ENCODE measurements at regions not wholly inside any gene's neighbourhood (a gene's known extent, or its start where the extent isn't known, plus 50 kb on each side); places are given as distances from the start of the nearest gene placed in this dataset.

DNA sequence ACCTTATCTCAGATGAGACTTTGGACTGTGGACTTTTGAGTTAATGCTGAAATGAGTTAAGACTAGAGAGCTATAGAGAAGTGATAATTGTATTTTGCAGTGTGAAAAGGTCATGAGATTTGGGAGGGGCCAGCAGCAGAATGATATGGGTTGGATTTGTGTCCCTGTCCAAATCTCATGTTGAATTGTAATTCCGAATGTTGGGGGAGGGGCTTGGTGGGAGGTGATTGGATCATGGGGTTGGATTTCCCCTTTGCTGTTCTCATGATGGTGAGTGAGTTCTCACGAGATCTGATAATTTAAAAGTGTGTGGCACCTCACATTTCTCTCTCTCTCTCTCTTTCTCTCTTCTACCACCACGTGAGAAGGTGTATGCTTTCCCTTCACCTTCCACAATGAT lies 777.8 kb upstream of the LUZP2 start:
- TF ChIP-seq, protein P1, sequence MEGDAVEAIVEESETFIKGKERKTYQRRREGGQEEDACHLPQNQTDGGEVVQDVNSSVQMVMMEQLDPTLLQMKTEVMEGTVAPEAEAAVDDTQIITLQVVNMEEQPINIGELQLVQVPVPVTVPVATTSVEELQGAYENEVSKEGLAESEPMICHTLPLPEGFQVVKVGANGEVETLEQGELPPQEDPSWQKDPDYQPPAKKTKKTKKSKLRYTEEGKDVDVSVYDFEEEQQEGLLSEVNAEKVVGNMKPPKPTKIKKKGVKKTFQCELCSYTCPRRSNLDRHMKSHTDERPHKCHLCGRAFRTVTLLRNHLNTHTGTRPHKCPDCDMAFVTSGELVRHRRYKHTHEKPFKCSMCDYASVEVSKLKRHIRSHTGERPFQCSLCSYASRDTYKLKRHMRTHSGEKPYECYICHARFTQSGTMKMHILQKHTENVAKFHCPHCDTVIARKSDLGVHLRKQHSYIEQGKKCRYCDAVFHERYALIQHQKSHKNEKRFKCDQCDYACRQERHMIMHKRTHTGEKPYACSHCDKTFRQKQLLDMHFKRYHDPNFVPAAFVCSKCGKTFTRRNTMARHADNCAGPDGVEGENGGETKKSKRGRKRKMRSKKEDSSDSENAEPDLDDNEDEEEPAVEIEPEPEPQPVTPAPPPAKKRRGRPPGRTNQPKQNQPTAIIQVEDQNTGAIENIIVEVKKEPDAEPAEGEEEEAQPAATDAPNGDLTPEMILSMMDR (conservative IDR thresholded peaks at IDR 0.05; ENCODE audit: control insufficient read depth, insufficient read depth, low read depth, low read length) = no peak
- DNase-seq (ENCODE audit: low read depth) = no peak
- no peak overlapping the region for H3K4me3 ChIP-seq (ENCODE audit: control insufficient read depth, low read depth, low read length)

DNA sequence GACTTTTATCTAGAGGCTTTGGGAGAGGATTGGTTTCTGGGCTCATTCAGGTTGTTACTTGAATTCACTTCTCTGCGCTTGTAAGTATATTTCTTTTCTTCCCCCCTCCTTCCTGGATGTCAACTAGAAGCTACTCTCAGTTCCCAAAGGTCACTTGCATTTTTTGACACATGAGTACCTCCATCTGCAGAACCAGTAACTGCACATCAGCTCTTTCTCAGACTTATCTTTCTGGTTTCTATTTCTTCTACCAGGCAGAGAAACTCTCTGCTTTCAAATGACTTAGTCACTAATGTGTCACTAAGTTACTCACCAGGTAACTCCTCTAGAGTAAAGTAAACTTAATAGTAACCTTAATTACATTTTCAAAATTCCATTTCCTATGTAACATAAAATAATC lies 773.0 kb upstream of the LUZP2 start:
- no peak overlapping the region for H3K4me3 ChIP-seq (ENCODE audit: control insufficient read depth, low read depth, low read length)
- no peak for DNase-seq (ENCODE audit: low read depth)
- TF ChIP-seq, protein P1 (conservative IDR thresholded peaks at IDR 0.05; ENCODE audit: control insufficient read depth, insufficient read depth, low read depth, low read length) = no peak

DNA sequence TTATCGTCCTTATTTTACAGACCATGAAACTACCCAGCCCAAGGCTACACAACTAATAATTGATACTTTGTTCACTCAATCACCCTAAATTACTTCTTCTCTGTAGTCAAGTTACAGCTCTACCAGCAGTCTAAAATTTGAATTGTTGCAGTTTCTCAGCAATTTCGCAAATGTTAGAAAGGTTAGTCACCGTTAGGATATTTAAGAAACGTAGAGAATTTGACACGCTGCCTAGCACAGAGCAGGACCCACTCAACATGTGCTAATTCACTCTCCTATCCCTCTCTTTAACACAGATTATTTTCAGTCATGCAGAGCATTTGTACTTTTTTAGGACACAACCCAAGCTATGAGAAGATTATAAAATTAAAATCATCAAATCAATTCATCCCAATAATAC lies 771.1 kb upstream of the LUZP2 start:
- DNase-seq (ENCODE audit: low read depth) = peak; percentile 40
- no peak overlapping the region for H3K4me3 ChIP-seq (ENCODE audit: control insufficient read depth, low read depth, low read length)
- TF ChIP-seq, protein P1 (conservative IDR thresholded peaks at IDR 0.05; ENCODE audit: control insufficient read depth, insufficient read depth, low read depth, low read length) = no peak

DNA sequence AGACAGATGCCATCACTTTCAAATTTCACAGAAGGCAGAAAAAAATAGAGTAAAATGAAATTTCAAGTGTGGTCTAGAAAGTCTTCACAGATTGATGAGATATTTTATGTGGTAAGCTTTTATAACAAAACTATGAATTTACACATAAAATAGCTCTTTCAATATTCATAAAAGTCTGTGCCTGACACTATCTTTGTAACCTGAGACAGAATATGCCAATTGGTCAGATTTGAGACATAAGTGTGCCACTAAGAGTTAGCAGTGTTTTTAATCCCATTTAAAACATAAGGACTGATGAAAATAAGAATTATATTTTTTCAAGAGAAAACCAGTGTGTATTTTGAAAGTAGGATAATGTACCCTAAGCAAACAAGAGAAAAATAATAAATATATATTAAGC lies 769.5 kb upstream of the LUZP2 start:
- TF ChIP-seq, protein P1 (conservative IDR thresholded peaks at IDR 0.05; ENCODE audit: control insufficient read depth, insufficient read depth, low read depth, low read length) = no peak
- no peak overlapping the region for H3K4me3 ChIP-seq (ENCODE audit: control insufficient read depth, low read depth, low read length)
- DNase-seq (ENCODE audit: low read depth) = no peak

DNA sequence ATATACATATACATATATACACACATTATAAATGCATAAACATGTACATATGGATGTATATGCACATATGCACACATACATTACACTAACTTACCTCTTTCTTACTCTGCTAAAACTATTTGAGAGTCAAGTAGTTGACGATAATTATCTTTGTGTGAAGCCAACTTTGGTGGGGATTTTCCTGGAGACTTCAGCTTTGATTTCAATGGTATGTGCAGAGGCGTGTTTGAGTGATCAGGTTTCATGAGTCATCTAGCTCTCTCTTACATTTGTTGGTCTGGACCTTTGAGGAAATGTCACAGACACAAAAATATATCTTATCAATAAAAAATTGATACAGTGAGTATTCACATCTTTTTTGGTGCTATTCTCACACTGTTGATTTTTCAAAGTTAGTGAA lies 769.1 kb upstream of the LUZP2 start:
- DNase-seq (ENCODE audit: low read depth) = peak; percentile 50

DNA sequence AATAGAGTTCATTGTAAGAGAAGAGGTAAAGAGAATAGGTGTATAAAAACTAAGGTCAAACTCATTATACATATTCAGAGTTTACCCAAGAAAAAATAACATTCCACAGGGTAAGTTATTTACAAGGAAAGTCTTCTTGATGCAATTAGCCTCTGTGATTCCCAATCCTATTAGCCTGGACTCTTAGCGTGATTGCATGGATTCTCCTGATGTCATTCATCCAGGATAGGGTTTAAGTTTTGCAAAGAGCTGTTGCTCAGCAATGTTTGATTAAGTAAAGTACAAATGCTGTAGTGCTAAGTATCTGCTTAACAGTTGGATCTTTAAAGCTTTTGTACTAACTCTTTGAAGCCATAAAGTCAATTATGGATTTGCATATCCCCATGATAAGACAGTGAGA lies 767.8 kb upstream of the LUZP2 start:
- TF ChIP-seq, protein P1 (conservative IDR thresholded peaks at IDR 0.05; ENCODE audit: control insufficient read depth, insufficient read depth, low read depth, low read length) = no peak
- no peak for DNase-seq (ENCODE audit: low read depth)
- H3K4me3 ChIP-seq (ENCODE audit: control insufficient read depth, low read depth, low read length) = no peak overlapping the region

More for the DNA sequence above, 769.1 kb upstream of the LUZP2 start:
- no peak overlapping the region for H3K4me3 ChIP-seq (ENCODE audit: control insufficient read depth, low read depth, low read length)
- TF ChIP-seq, protein P1 (conservative IDR thresholded peaks at IDR 0.05; ENCODE audit: control insufficient read depth, insufficient read depth, low read depth, low read length) = no peak
